Activated CD8-positive, alpha-beta T cell treated with anti-CD3 and anti-CD28 coated beads for 36 hours (primary cell): ENCODE measurements at regions not wholly inside any gene's neighbourhood (a gene's known extent, or its start where the extent isn't known, plus 50 kb on each side); places are given as distances from the start of the nearest gene placed in this dataset.
A peak's percentile ranks its signal among the peaks of the same experiment; 100 is the strongest.

Experiments
- ATAC-seq: fragments of 200-7000 bp; cut with Tn5 transposase; one replicate; pipeline ENCODE4 v1.10.0; 2021; ENCODE audit warnings: mild to moderate bottlenecking, moderate library complexity
- CTCF ChIA-PET: fragments of 350-600 bp; sonication (Branson Sonifier 250); formaldehyde crosslinking; loops from one replicate; lab custom pipeline; 2021; ENCODE audit warnings: antibody characterized with exemption; lab: Charles Lee
- POLR2A ChIA-PET: fragments of 350-600 bp; sonication (Branson Sonifier 250); formaldehyde crosslinking; loops from one replicate; lab custom pipeline; 2021; ENCODE audit warnings: antibody characterized with exemption; lab: Charles Lee
- DNase-seq: peaks from one replicate; pipeline ENCODE4 v3.0.0-alpha.2; 2020
- H3K27ac Mint-ChIP-seq: one replicate; pipeline ENCODE4 v1.8.0; 2021; ENCODE audit warnings: mild to moderate bottlenecking, mixed read lengths
- H3K27me3 Mint-ChIP-seq: one replicate; pipeline ENCODE4 v1.8.0; 2021; ENCODE audit warnings: mixed read lengths
- H3K36me3 Mint-ChIP-seq: one replicate; pipeline ENCODE4 v1.8.0; 2021; ENCODE audit warnings: low read depth, mixed read lengths
- H3K4me1 Mint-ChIP-seq: one replicate; pipeline ENCODE4 v1.8.0; 2021; ENCODE audit warnings: low read depth, mixed read lengths
- H3K4me3 Mint-ChIP-seq: one replicate; pipeline ENCODE4 v1.8.0; 2021; ENCODE audit warnings: mild to moderate bottlenecking, moderate library complexity, mixed read lengths
- H3K9me3 Mint-ChIP-seq: one replicate; pipeline ENCODE4 v1.8.0; 2021; ENCODE audit warnings: mixed read lengths
- intact Hi-C: fragments of 100-400 bp; cut with micrococcal nuclease; formaldehyde crosslinking; loops from one replicate; pipeline ENCODE4 v1.10.0; 2022
- TF ChIP-seq, protein P1 (sequence below): fragments of 200-600 bp; IDR thresholded peaks from one replicate; pipeline ENCODE4 v1.8.0; 2022; ENCODE audit warnings: antibody characterized with exemption, mild to moderate bottlenecking

GRCh38 chr2:134163336-134163735 is 90.5 kb upstream of the MGAT5 start:
- intact Hi-C loops = no loop called here
- Mint-ChIP-seq H3K36me3 (peaks cover 6% of the 10 kb centered on the region), H3K27me3 (no peaks in the 10 kb centered on the region), H3K4me3 (no peak overlapping the region), H3K9me3 (no peaks in the 10 kb centered on the region), H3K4me1 (peaks cover 81% of the 10 kb centered on the region), H3K27ac (no peak overlapping the region)
- CTCF ChIA-PET = interaction anchor here (0.8 to 1.1 kb wide), 3 partner anchors 23 to 45 kb away, joined by 3 read pairs; no protein-coding TSS in a partner anchor
- POLR2A ChIA-PET = no interaction called here
- DNase-seq = no peak
- TF ChIP-seq, protein P1, sequence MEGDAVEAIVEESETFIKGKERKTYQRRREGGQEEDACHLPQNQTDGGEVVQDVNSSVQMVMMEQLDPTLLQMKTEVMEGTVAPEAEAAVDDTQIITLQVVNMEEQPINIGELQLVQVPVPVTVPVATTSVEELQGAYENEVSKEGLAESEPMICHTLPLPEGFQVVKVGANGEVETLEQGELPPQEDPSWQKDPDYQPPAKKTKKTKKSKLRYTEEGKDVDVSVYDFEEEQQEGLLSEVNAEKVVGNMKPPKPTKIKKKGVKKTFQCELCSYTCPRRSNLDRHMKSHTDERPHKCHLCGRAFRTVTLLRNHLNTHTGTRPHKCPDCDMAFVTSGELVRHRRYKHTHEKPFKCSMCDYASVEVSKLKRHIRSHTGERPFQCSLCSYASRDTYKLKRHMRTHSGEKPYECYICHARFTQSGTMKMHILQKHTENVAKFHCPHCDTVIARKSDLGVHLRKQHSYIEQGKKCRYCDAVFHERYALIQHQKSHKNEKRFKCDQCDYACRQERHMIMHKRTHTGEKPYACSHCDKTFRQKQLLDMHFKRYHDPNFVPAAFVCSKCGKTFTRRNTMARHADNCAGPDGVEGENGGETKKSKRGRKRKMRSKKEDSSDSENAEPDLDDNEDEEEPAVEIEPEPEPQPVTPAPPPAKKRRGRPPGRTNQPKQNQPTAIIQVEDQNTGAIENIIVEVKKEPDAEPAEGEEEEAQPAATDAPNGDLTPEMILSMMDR = no peak
- peak; percentile 30 for ATAC-seq

GRCh38 chr2:134164306-134164705 is 89.6 kb upstream of the MGAT5 start:
- peak; percentile 16 for DNase-seq
- ChIA-PET CTCF (interaction anchor here (1.0 to 1.1 kb wide), 2 partner anchors 24 to 46 kb away, joined by 3 read pairs; no protein-coding TSS in a partner anchor), POLR2A (no interaction called here)
- no peak overlapping the region for H3K4me3 Mint-ChIP-seq
- no peaks in the 10 kb centered on the region for H3K9me3 Mint-ChIP-seq
- H3K36me3 Mint-ChIP-seq = peaks cover 6% of the 10 kb centered on the region
- no peak for ATAC-seq
- H3K27me3 Mint-ChIP-seq = no peaks in the 10 kb centered on the region
- intact Hi-C loops = no loop called here
- H3K27ac Mint-ChIP-seq = no peak overlapping the region
- TF ChIP-seq, protein P1 = no peak
- H3K4me1 Mint-ChIP-seq = peaks cover 83% of the 10 kb centered on the region

DNA sequence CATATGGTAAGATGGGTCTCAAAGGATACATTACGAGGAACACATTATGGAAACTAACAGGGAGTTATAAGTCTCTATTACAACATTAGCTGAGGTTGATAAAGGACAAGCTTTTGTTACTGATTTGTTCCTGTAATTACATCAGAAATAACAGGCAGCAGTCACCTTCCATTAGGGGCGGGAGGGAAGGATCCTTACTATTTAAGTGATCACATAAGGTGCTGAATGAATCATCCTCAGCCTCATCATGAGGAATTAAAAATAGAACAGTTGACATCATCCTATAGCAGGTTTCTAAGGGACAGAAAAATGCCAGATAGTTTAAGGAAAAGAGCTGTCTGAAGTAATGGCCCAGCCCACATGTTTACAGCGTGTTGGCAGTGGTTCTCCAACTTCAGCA is 86.9 kb upstream of the MGAT5 start:
- TF ChIP-seq, protein P1 = no peak
- ChIA-PET CTCF (interaction anchor here (1.2 to 1.8 kb wide), 3 partner anchors 10 to 79 kb away, joined by 3 to 7 read pairs (median 3); no protein-coding TSS in a partner anchor), POLR2A (interaction anchor here (1.5 to 1.9 kb wide), 2 partner anchors 12 to 20 kb away, joined by 3 to 4 read pairs; no protein-coding TSS in a partner anchor)
- peaks cover 78% of the 10 kb centered on the region for H3K4me1 Mint-ChIP-seq
- intact Hi-C loops = no loop called here
- H3K27ac Mint-ChIP-seq = no peak overlapping the region
- H3K9me3 Mint-ChIP-seq = no peaks in the 10 kb centered on the region
- H3K36me3 Mint-ChIP-seq = peaks cover 10% of the 10 kb centered on the region
- no peaks in the 10 kb centered on the region for H3K27me3 Mint-ChIP-seq
- DNase-seq = no peak
- no peak overlapping the region for H3K4me3 Mint-ChIP-seq
- no peak for ATAC-seq

- ChIA-PET CTCF (interaction anchor here (0.6 to 3.2 kb wide), 5 partner anchors 11 to 62 kb away, joined by 3 to 13 read pairs (median 4); no protein-coding TSS in a partner anchor), POLR2A (interaction anchor here (0.6 to 1.1 kb wide), 4 partner anchors 36 to 304 kb away, joined by 3 to 5 read pairs (median 4); no protein-coding TSS in a partner anchor)
- peaks cover 70% of the 10 kb centered on the region for H3K4me1 Mint-ChIP-seq
- H3K36me3 Mint-ChIP-seq = peaks cover 11% of the 10 kb centered on the region
- TF ChIP-seq, protein P1 = no peak
- ATAC-seq (peak; percentile 91), DNase-seq (peak; percentile 33)
- no peaks in the 10 kb centered on the region for H3K9me3 Mint-ChIP-seq
- no peak overlapping the region for H3K4me3 Mint-ChIP-seq
- no peaks in the 10 kb centered on the region for H3K27me3 Mint-ChIP-seq
- intact Hi-C loops = loop anchor here (2.0 to 5.0 kb wide), 2 partner anchors 48 to 51 kb away; no protein-coding TSS in a partner anchor
- peak overlapping the region; percentile 61 for H3K27ac Mint-ChIP-seq
These were observed 84.1 kb upstream of the MGAT5 start for GRCh38 chr2:134169788-134170187.

DNA sequence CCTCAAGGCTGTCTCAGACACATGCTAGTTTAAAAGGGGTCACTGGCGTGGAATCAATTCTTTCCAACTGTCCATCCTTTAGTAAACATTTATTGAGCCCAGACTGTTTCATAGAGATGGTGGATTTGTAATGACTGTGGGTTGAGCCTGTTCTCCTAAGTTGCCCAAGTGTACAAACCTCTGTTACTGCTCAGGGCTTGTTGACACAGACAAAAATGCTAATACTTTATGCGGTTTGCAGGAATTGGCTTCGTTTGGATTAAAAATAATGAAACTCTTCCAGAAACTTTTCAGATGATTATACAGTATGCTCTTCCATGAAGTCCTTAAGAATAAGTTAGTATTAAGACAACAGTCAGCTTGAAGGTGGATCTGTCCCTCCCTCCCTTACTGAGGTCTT is 83.6 kb upstream of the MGAT5 start:
- peaks cover 67% of the 10 kb centered on the region for H3K4me1 Mint-ChIP-seq
- ChIA-PET CTCF (interaction anchor here (3.0 to 3.2 kb wide), 2 partner anchors 36 to 52 kb away, joined by 8 to 13 read pairs; no protein-coding TSS in a partner anchor), POLR2A (interaction anchor here (1.0 to 1.3 kb wide), 2 partner anchors 28 to 49 kb away, joined by 3 read pairs; no protein-coding TSS in a partner anchor)
- no peaks in the 10 kb centered on the region for H3K9me3 Mint-ChIP-seq
- TF ChIP-seq, protein P1 = no peak
- no peaks in the 10 kb centered on the region for H3K27me3 Mint-ChIP-seq
- DNase-seq = no peak
- no peak for ATAC-seq
- H3K36me3 Mint-ChIP-seq = peaks cover 11% of the 10 kb centered on the region
- peak overlapping the region; percentile 23 for H3K27ac Mint-ChIP-seq
- intact Hi-C loops = loop anchor here (5.0 kb wide), 1 partner anchor 47 kb away; no protein-coding TSS in a partner anchor
- H3K4me3 Mint-ChIP-seq = no peak overlapping the region
